OCI-LY7 (cell line): ENCODE measurements at regions not wholly inside any gene's neighbourhood (a gene's known extent, or its start where the extent isn't known, plus 50 kb on each side); places are given as distances from the start of the nearest gene placed in this dataset.

ENCODE experiments used
- BruUV-seq: library from RNA; stranded (reverse); fragments of 400-500 nt; replicated peaks from 2 replicates; lab custom pipeline; 2021; lab: Mats Ljungman, UMichigan
- CTCF ChIA-PET: fragments of 300-600 bp; sonication (Branson Sonifier 250); formaldehyde crosslinking; loops from one replicate; lab custom pipeline; 2022; ENCODE audit warnings: antibody characterized with exemption; ENCODE audit not compliant: unreplicated experiment; lab: Charles Lee
- POLR2A ChIA-PET: fragments of 300-600 bp; sonication (Branson Sonifier 250); formaldehyde crosslinking; loops from one replicate; lab custom pipeline; 2022; ENCODE audit warnings: antibody characterized with exemption; lab: Charles Lee
- DNase-seq: peaks from one replicate; pipeline ENCODE4 v3.0.0-alpha.2; 2015; ENCODE audit warnings: low spot score
- H2AFZ ChIP-seq: fragments of 200-600 bp; sonication (generic), shearing (Covaris generic); 2 replicates; pipeline ENCODE4 v1.6.1; 2014; ENCODE audit warnings: mild to moderate bottlenecking, antibody characterized with exemption, low read length, moderate library complexity
- H3K27ac ChIP-seq: fragments of 200-600 bp; sonication (generic); 2 replicates; pipeline ENCODE4 v1.5.1; 2014; ENCODE audit warnings: mixed run types, low read depth, mild to moderate bottlenecking, moderate library complexity, low read length, inconsistent platforms; ENCODE audit not compliant: poor library complexity, severe bottlenecking
- H3K36me3 ChIP-seq: fragments of 200-600 bp; sonication (generic); 2 replicates; pipeline ENCODE4 v1.6.1; 2014; ENCODE audit warnings: mild to moderate bottlenecking, antibody characterized with exemption, low read length, moderate library complexity, mixed read lengths; ENCODE audit not compliant: insufficient read depth
- H3K4me1 ChIP-seq: fragments of 200-600 bp; sonication (generic); 2 replicates; pipeline ENCODE4 v1.5.1; 2014; ENCODE audit warnings: mild to moderate bottlenecking, low read length; ENCODE audit not compliant: insufficient read depth, poor library complexity, severe bottlenecking
- H3K4me2 ChIP-seq: fragments of 200-600 bp; sonication (generic); 2 replicates; pipeline ENCODE4 v1.6.1; 2014; ENCODE audit warnings: mild to moderate bottlenecking, low read length
- H3K4me3 ChIP-seq: fragments of 200-600 bp; sonication (generic); 2 replicates; pipeline ENCODE4 v1.5.1; 2014; ENCODE audit warnings: mild to moderate bottlenecking, low read depth, low read length; ENCODE audit not compliant: poor library complexity, severe bottlenecking
- H3K79me2 ChIP-seq: fragments of 200-600 bp; sonication (generic); 2 replicates; pipeline ENCODE4 v1.6.1; 2016; ENCODE audit warnings: low read depth, mild to moderate bottlenecking, low read length, moderate library complexity, mixed read lengths; ENCODE audit not compliant: insufficient read depth
- H3K9me2 ChIP-seq: fragments of 200-600 bp; sonication (generic); 2 replicates; pipeline ENCODE4 v1.6.1; 2016; ENCODE audit warnings: mild to moderate bottlenecking, low read length, mixed read lengths; ENCODE audit not compliant: insufficient read depth
- H3K9me3 ChIP-seq: fragments of 200-600 bp; sonication (generic); 2 replicates; pipeline ENCODE4 v1.6.1; 2014; ENCODE audit warnings: mild to moderate bottlenecking, mixed run types, low read length, mixed read lengths
- H4K20me1 ChIP-seq: fragments of 200-600 bp; sonication (generic); 2 replicates; pipeline ENCODE4 v1.6.1; 2014; ENCODE audit warnings: mild to moderate bottlenecking, antibody characterized with exemption, low read length, moderate library complexity, mixed read lengths; ENCODE audit not compliant: insufficient read depth
- CTCF ChIP-seq: fragments of 200-600 bp; sonication (generic); conservative IDR thresholded peaks from 2 replicates; pipeline ENCODE4 v1.5.1; 2014; ENCODE audit warnings: mild to moderate bottlenecking, antibody characterized with exemption, low read length, moderate library complexity, mixed read lengths
- EZH2phosphoT487 ChIP-seq: fragments of 200-600 bp; sonication (generic); IDR thresholded peaks from 2 replicates; pipeline ENCODE4 v1.6.1; 2018; ENCODE audit warnings: low read depth, borderline replicate concordance, mild to moderate bottlenecking, mixed run types, antibody characterized with exemption, low read length, moderate library complexity, mixed read lengths
- intact Hi-C: fragments of 100-400 bp; cut with micrococcal nuclease; formaldehyde crosslinking; loops from one replicate; pipeline ENCODE4 v1.10.0; 2022; ENCODE audit not compliant: unreplicated experiment

GRCh38 chr3:117234331-117234730 lies 524.8 kb downstream of the TUSC7 start:
- POLR2A ChIA-PET = interaction anchor here (0.9 to 1.1 kb wide), 2 partner anchors 13 to 371 kb away, joined by 5 read pairs; no protein-coding TSS in a partner anchor
- Histone ChIP-seq H3K4me2 (no peak overlapping the region), H3K9me2 (no peaks in the 10 kb centered on the region), H3K4me1 (no peaks in the 10 kb centered on the region), H4K20me1 (no peaks in the 10 kb centered on the region), H3K27ac (no peak overlapping the region), H2AFZ (no peak overlapping the region), H3K9me3 (no peaks in the 10 kb centered on the region), H3K79me2 (no peaks in the 10 kb centered on the region), H3K36me3 (no peaks in the 10 kb centered on the region), H3K4me3 (no peak overlapping the region)
- intact Hi-C loops = no loop called here
- CTCF ChIA-PET = no interaction called here
- BruUV-seq = no TSS peak
- no peak for TF ChIP-seq EZH2phosphoT487
- TF ChIP-seq CTCF = no peak
- DNase-seq = no peak

GRCh38 chr3:117235304-117235703 lies 525.7 kb downstream of the TUSC7 start:
- TF ChIP-seq EZH2phosphoT487 = no peak
- TF ChIP-seq CTCF = no peak
- no peaks in the 10 kb centered on the region for H3K4me1 ChIP-seq
- no peak overlapping the region for H3K4me3 ChIP-seq
- no peak overlapping the region for H3K27ac ChIP-seq
- no peaks in the 10 kb centered on the region for H3K9me2 ChIP-seq
- H3K9me3 ChIP-seq = no peaks in the 10 kb centered on the region
- intact Hi-C loops = no loop called here
- ChIA-PET CTCF (no interaction called here), POLR2A (interaction anchor here (0.9 to 1.1 kb wide), 2 partner anchors 14 to 372 kb away, joined by 5 read pairs; no protein-coding TSS in a partner anchor)
- DNase-seq = no peak
- no TSS peak for BruUV-seq
- H3K36me3 ChIP-seq = no peaks in the 10 kb centered on the region
- H3K79me2 ChIP-seq = no peaks in the 10 kb centered on the region
- H4K20me1 ChIP-seq = no peaks in the 10 kb centered on the region
- H3K4me2 ChIP-seq = no peak overlapping the region
- H2AFZ ChIP-seq = no peak overlapping the region

- no peaks in the 10 kb centered on the region for H3K36me3 ChIP-seq
- no peaks in the 10 kb centered on the region for H4K20me1 ChIP-seq
- ChIA-PET POLR2A (no interaction called here), CTCF (no interaction called here)
- no peaks in the 10 kb centered on the region for H3K9me3 ChIP-seq
- no peak for TF ChIP-seq CTCF
- no peak for TF ChIP-seq EZH2phosphoT487
- H3K4me1 ChIP-seq = no peaks in the 10 kb centered on the region
- no peaks in the 10 kb centered on the region for H3K79me2 ChIP-seq
- no peak overlapping the region for H2AFZ ChIP-seq
- no peaks in the 10 kb centered on the region for H3K9me2 ChIP-seq
- H3K4me3 ChIP-seq = no peak overlapping the region
- H3K27ac ChIP-seq = no peak overlapping the region
- DNase-seq = no peak
- intact Hi-C loops = no loop called here
- H3K4me2 ChIP-seq = no peak overlapping the region
- no TSS peak for BruUV-seq
These were observed 529.2 kb downstream of the TUSC7 start for GRCh38 chr3:117238806-117239205.
